SU-DHL-6 (cell line): ENCODE measurements at regions not wholly inside any gene's neighbourhood (a gene's known extent, or its start where the extent isn't known, plus 50 kb on each side); places are given as distances from the start of the nearest gene placed in this dataset.

Source experiments
- EZH2phosphoT487 ChIP-seq: fragments of 200-600 bp; sonication (generic), shearing (Covaris generic); conservative IDR thresholded peaks from 2 replicates; pipeline ENCODE4 v1.6.1; 2018; ENCODE audit warnings: mild to moderate bottlenecking, antibody characterized with exemption, low read length, moderate library complexity, mixed read lengths
- TF ChIP-seq, protein P1 (sequence below): fragments of 200-600 bp; sonication (generic); IDR thresholded peaks from one replicate; pipeline ENCODE4 v1.5.1; 2017; ENCODE audit warnings: antibody characterized with exemption, mild to moderate bottlenecking, low read length, moderate library complexity; ENCODE audit not compliant: insufficient read depth, poor library complexity, severe bottlenecking

DNA sequence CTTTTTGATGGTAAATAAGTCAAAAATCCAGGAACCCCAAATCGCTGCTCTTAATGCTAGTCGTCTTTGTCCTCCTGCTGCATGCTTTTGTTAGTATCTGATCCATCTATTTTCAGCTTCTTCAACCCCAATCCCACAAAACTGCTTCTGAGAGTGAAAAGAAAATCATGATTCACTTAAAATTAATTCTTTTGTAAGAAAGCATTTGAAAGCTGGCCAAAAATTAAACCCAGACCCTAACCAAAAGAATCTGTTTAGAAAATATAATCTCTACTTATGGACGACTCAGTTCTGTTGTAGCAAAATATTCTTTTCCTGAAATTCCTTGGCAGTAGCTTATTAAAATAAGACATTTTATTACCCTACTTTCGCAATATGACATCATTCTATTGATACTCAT, 443.6 kb upstream of the SYT1 start:
- TF ChIP-seq, protein P1, sequence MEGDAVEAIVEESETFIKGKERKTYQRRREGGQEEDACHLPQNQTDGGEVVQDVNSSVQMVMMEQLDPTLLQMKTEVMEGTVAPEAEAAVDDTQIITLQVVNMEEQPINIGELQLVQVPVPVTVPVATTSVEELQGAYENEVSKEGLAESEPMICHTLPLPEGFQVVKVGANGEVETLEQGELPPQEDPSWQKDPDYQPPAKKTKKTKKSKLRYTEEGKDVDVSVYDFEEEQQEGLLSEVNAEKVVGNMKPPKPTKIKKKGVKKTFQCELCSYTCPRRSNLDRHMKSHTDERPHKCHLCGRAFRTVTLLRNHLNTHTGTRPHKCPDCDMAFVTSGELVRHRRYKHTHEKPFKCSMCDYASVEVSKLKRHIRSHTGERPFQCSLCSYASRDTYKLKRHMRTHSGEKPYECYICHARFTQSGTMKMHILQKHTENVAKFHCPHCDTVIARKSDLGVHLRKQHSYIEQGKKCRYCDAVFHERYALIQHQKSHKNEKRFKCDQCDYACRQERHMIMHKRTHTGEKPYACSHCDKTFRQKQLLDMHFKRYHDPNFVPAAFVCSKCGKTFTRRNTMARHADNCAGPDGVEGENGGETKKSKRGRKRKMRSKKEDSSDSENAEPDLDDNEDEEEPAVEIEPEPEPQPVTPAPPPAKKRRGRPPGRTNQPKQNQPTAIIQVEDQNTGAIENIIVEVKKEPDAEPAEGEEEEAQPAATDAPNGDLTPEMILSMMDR: no peak
- TF ChIP-seq EZH2phosphoT487: no peak
